Gastrocnemius medialis (tissue), 4 donors: ENCODE measurements at regions not wholly inside any gene's neighbourhood (a gene's known extent, or its start where the extent isn't known, plus 50 kb on each side); places are given as distances from the start of the nearest gene placed in this dataset.

Experiments
- ATAC-seq, 2 donors: fragments of 150-250 bp; one replicate each; pipeline ENCODE4 v1.9.1; 2016
- DNase-seq, 2 donors: peaks; one replicate each; pipeline ENCODE4 v3.0.0-alpha.2; 2019
- H3K27ac ChIP-seq, 4 donors: fragments of 200-600 bp; sonication (generic); 1 replicate in 1 of 4; 2 replicates in 3 of 4; pipeline ENCODE4 v1.5.1; 2016 to 2018; ENCODE audit warnings: mild to moderate bottlenecking in 2 of 4, moderate library complexity in 1 of 4
- H3K27me3 ChIP-seq, 3 donors: fragments of 200-600 bp; sonication (generic) in 2 of 3; 1 replicate in 1 of 3; 2 replicates in 2 of 3; pipeline versions ENCODE4 v1.5.1 to v1.6.0; 2016 to 2019; ENCODE audit warnings: mild to moderate bottlenecking in 1 of 3, moderate library complexity in 1 of 3
- H3K36me3 ChIP-seq, 2 donors: fragments of 200-600 bp; sonication (generic) in 1 of 2; one replicate each; pipeline ENCODE4 v1.5.1; 2017 to 2018
- H3K4me1 ChIP-seq, 2 donors: fragments of 200-600 bp; sonication (generic) in 1 of 2; one replicate each; pipeline ENCODE4 v1.5.1; 2016 to 2017; ENCODE audit warnings: mild to moderate bottlenecking in 2 of 2
- H3K4me3 ChIP-seq, 4 donors: fragments of 200-600 bp; sonication (generic) in 3 of 4; 1 replicate in 1 of 4; 2 replicates in 3 of 4; pipeline ENCODE4 v1.5.1; 2016 to 2019; ENCODE audit warnings: mild to moderate bottlenecking in 2 of 4
- H3K9me3 ChIP-seq, 3 donors: fragments of 200-600 bp; sonication (generic) in 2 of 3; 1 replicate in 1 of 3; 2 replicates in 2 of 3; pipeline ENCODE4 v1.5.1; 2016 to 2019
- POLR2A ChIP-seq, 2 donors: fragments of 450-650 bp; IDR thresholded peaks; one replicate each; pipeline ENCODE4 v1.6.1; 2017; ENCODE audit warnings: antibody characterized with exemption in 2 of 2, mild to moderate bottlenecking in 2 of 2, moderate library complexity in 2 of 2
- in situ Hi-C, 4 donors: fragments of 200-750 bp; cut with MboI; loops; one replicate each; pipeline versions ENCODE4 v1.15.0 to v1.8.0; 2017; ENCODE audit warnings: low sequenced_read_pairs in 4 of 4
- intact Hi-C: fragments of 100-400 bp; cut with DNase I; formaldehyde crosslinking; loops from one replicate; pipeline ENCODE4 v1.15.1; 2023; ENCODE audit warnings: low total_unique reads
- TF ChIP-seq, protein P1 (sequence below), 5 experiments: fragments of 450-650 bp in 3 of 5; fragments of 200-600 bp in 2 of 5; sonication (generic) in 2 of 5; IDR thresholded peaks in 4 of 5; conservative IDR thresholded peaks in 1 of 5; 1 replicate in 4 of 5; 2 replicates in 1 of 5; pipeline ENCODE4 v1.5.1; 2016 to 2019; ENCODE audit warnings: antibody characterized with exemption in 5 of 5, mild to moderate bottlenecking in 3 of 5, moderate library complexity in 3 of 5

DNA sequence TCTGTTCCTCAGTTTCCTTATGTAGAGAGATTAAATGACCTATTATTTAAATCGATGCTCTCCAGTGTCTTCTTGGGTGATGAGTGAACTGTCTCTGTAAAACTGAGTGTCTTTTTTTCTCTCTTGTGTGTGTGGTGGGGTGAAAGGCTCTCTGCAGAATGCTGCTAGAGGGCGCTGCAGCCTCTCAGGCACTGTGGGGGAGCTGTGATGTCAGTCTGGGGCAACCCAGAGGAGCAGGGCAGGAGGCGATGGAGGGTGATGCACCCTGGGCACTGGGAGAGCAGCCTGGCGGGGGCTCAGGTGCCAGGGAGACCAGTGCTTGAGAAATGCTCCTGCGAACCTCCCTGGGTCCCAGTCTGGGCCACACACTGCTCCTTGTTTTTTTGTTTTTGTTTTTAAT lies 110.1 kb upstream of the POM121L12 start:
- Histone ChIP-seq H3K27ac (no peak overlapping the region), H3K4me3 (no peak overlapping the region), H3K27me3 (no peaks in the 10 kb centered on the region), H3K36me3 (no peaks in the 10 kb centered on the region), H3K4me1 (no peaks in the 10 kb centered on the region), H3K9me3 (no peaks in the 10 kb centered on the region)
- TF ChIP-seq, protein P1, sequence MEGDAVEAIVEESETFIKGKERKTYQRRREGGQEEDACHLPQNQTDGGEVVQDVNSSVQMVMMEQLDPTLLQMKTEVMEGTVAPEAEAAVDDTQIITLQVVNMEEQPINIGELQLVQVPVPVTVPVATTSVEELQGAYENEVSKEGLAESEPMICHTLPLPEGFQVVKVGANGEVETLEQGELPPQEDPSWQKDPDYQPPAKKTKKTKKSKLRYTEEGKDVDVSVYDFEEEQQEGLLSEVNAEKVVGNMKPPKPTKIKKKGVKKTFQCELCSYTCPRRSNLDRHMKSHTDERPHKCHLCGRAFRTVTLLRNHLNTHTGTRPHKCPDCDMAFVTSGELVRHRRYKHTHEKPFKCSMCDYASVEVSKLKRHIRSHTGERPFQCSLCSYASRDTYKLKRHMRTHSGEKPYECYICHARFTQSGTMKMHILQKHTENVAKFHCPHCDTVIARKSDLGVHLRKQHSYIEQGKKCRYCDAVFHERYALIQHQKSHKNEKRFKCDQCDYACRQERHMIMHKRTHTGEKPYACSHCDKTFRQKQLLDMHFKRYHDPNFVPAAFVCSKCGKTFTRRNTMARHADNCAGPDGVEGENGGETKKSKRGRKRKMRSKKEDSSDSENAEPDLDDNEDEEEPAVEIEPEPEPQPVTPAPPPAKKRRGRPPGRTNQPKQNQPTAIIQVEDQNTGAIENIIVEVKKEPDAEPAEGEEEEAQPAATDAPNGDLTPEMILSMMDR (IDR thresholded peaks at IDR 0.05 in 4 of 5, conservative IDR thresholded peaks at IDR 0.05 in 1 of 5) = no peak
- no peak for TF ChIP-seq POLR2A (IDR thresholded peaks at IDR 0.05)
- in situ Hi-C loops (no loop called here), intact Hi-C loops (no loop called here)
- ATAC-seq (no peak), DNase-seq (no peak)

DNA sequence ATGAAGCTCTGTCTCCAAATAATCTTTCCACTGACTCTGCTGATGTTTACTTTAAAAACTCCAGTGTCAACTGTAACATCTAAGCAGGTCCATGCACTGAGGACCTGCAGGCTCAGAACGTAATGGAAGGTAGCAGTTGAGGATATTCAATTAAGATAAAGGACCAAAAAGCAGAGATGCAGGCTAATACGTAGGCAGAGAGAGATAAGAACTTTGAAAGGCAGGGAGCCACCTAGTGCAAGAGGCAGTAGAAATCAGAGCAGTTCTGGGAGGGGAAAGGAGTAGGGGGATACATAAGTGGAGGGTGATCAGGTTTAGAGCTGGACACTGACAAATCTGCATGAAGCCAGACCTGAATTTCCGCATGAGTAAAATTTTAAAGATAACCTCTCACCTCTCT lies 114.5 kb upstream of the POM121L12 start:
- ATAC-seq (no peak), DNase-seq (no peak)
- H3K27me3 ChIP-seq = no peaks in the 10 kb centered on the region
- no peak overlapping the region for H3K4me3 ChIP-seq
- H3K9me3 ChIP-seq = no peaks in the 10 kb centered on the region
- H3K27ac ChIP-seq = no peak overlapping the region
- intact Hi-C loops (no loop called here), in situ Hi-C loops (no loop called here)
- H3K4me1 ChIP-seq = no peaks in the 10 kb centered on the region
- TF ChIP-seq POLR2A (IDR thresholded peaks at IDR 0.05) = no peak
- TF ChIP-seq, protein P1 (IDR thresholded peaks at IDR 0.05 in 4 of 5, conservative IDR thresholded peaks at IDR 0.05 in 1 of 5) = no peak
- no peaks in the 10 kb centered on the region for H3K36me3 ChIP-seq

DNA sequence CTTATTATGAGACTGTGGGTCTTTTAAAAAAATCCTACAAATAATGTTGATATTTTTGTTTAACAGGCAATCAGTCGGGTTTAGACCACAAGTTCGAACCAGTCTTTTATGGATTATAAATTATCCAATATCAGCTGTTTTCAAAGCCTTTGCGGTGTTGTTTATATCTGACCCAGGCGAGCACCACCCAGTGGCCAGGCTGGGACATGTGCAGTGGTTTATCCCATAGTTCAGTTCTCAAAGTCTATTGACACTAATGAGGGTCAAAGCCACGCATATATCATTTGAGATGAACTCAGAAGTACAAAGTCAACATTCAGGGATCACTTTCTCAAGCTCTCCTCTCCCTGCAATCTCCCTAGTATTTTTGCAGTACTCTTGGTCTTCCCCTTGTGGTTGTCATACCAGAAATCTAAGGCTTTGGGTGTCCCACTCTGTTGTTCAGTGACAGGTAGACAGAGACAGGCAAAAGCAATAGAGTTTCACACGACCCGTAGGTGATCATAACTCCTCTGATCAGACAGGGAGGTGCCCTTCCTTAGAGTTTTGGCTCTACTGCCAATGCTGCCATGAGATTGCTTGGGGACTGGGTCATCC lies 117.4 kb upstream of the POM121L12 start:
- DNase-seq (no peak), ATAC-seq (no peak)
- in situ Hi-C loops (no loop called here), intact Hi-C loops (no loop called here)
- H3K9me3 ChIP-seq = no peaks in the 10 kb centered on the region
- no peak overlapping the region for H3K27ac ChIP-seq
- no peaks in the 10 kb centered on the region for H3K4me1 ChIP-seq
- TF ChIP-seq, protein P1 (IDR thresholded peaks at IDR 0.05 in 4 of 5, conservative IDR thresholded peaks at IDR 0.05 in 1 of 5) = no peak
- TF ChIP-seq POLR2A (IDR thresholded peaks at IDR 0.05) = no peak
- H3K4me3 ChIP-seq = no peak overlapping the region
- H3K36me3 ChIP-seq = no peaks in the 10 kb centered on the region
- no peaks in the 10 kb centered on the region for H3K27me3 ChIP-seq

GRCh38 chr7:52911795-52912194 lies 123.6 kb upstream of the POM121L12 start:
- ATAC-seq = no peak
- intact Hi-C loops = no loop called here
- in situ Hi-C loops = no loop called here

More at GRCh38 chr7:52911795-52912194, 123.6 kb upstream of the POM121L12 start:
- Histone ChIP-seq H3K27me3 (no peaks in the 10 kb centered on the region), H3K4me3 (no peak overlapping the region), H3K4me1 (no peaks in the 10 kb centered on the region), H3K36me3 (no peaks in the 10 kb centered on the region), H3K9me3 (no peaks in the 10 kb centered on the region), H3K27ac (no peak overlapping the region)
- no peak for DNase-seq
- no peak for TF ChIP-seq POLR2A (IDR thresholded peaks at IDR 0.05)
- TF ChIP-seq, protein P1 (IDR thresholded peaks at IDR 0.05 in 4 of 5, conservative IDR thresholded peaks at IDR 0.05 in 1 of 5) = no peak
